ENCODE measurements at regions not wholly inside any gene's neighbourhood (a gene's known extent, or its start where the extent isn't known, plus 50 kb on each side); places are given as distances from the start of the nearest gene placed in this dataset.

DNA sequence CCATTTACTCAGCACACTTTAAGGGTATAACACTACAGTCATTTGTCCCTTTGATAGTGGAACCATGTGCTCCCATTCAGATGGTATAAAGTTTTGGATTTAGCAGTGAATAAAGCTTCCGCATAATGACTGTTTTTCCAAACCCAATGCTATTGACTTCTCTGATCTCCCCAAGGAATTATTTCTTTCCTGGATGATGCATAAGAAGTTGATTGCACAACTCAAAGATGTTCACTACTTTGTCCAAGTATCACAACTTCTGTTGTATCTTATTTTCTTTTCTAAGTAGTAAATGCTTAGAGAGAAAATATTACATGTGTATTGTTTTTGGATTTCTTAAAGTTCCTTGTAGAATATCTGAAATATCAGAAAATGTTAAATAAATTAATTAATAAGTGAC, 300.2 kb downstream of the GPM6A start:
- intact Hi-C loops (cut with DNase I): no loop called here
- no peak for DNase-seq

DNA sequence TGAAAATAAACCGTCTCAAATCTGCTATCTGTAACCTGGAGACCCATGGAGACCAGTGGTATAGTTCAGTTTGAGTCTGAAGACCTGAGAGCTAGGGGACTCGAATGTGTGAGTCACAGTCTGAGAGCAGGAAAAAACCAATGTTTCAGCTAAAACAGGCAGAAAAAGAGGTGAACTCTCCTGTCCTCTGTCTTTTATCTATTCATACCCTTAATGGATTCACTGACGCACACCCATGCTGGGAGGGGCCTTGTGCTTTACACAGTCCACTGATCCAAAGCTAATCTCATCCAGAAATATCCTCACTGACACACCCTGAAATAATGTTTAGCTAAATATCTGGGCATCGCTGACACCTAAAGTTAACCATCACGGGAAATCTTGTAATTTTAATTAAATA, 297.9 kb downstream of the GPM6A start:
- intact Hi-C loops (cut with DNase I): no loop called here
- no peak for DNase-seq

DNA sequence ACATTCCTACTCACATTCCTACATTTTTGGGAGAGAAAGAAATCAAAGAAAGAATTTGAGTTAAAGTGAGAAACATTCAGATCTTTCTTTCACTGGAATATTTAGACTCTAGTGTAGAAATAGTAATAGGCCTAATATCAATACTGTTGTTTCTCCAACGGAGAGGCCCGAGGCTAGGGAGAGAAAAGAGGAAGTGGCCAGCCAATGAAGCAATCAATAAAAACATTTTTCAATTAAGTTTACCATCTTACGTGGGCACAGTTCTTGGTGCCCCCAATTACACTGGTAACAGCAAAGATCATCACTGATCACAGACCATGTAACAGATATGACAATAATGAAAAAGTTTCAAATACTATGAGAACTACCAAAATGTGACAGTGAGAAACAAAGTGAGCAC, 281.4 kb downstream of the GPM6A start:
- intact Hi-C loops (cut with DNase I): no loop called here
- DNase-seq: no peak

DNA sequence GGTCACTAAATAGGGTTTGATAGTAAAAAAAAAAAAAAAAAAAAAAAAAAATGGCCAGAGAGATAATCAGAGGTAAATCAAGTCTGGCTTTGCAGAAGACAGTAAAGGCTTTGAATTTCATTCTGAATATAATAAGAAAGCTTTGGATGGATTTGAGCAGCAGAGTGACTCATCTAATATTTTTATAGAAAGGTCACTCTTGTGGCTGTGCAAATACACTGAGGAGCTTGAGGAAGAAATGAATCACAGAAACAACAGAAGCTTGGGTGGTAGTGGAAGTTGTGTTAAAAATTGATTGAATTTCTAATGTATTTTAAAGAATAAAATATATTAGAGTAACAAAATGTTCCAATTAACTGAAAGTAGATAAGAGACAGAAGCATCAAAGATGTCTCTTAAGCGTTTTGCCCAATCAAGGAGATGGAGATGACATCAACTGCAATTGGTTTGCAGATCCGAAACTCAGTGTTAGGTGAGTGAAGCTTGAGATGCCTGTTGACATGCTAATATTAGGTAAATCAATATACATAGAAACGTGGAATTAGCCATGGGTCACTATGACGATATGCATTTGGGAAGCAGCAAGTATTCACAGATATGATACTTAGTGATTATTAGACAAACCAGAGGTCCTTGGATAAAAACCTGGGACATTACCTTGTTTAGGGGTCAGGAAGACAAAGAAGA, 280.5 kb downstream of the GPM6A start:
- intact Hi-C loops (cut with DNase I): no loop called here
- DNase-seq: no peak

DNA sequence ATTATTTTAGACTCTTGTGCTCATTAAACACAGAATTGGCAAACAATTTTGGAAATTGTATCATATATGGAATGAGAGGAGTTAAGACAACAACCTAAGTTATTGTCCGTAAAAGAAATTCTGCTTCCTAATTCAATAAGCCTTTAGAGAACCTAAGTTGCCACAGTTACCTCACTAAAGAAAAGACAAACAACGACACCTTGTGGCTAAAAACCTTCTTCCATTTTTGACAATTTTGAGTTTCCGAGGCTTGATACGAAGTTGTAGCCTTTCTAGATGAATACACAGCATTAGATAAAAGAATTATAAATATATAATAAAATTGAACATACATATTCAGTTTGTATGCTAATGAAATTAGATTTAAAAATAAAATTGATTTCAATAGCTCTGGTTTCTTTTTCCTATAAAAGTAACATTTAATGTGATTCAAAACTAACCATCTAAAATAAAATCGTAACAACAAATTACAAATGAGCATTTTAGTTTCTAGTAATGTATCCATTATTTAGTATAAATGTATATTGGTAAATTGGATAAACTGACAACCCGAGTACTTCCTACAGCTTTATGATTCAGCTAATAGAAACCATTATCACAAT, 275.1 kb downstream of the GPM6A start:
- DNase-seq: no peak
- intact Hi-C loops (cut with DNase I): loop anchor here (1.0 to 2.0 kb wide), 2 partner anchors 772 to 1172 kb away; no protein-coding TSS in a partner anchor

DNA sequence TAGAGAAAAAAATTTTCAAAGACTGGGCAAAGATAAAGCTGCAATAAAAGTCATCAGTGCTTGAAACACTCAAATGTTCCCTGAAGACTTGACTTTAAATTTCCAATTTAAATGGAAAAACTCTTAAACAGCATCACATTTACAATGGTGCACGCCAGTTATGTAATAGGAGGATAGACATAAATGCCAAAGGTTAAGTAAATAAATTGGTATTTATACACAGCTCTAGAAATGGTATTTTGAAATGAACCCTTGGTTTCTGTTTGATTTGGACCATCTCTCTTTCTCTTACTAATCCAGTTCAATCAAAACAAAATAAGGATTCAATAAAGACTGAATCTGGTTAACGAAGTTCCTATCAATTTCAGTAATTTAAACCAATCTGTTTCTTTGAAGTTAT, 272.6 kb downstream of the GPM6A start:
- intact Hi-C loops (cut with DNase I): no loop called here
- no peak for DNase-seq

DNA sequence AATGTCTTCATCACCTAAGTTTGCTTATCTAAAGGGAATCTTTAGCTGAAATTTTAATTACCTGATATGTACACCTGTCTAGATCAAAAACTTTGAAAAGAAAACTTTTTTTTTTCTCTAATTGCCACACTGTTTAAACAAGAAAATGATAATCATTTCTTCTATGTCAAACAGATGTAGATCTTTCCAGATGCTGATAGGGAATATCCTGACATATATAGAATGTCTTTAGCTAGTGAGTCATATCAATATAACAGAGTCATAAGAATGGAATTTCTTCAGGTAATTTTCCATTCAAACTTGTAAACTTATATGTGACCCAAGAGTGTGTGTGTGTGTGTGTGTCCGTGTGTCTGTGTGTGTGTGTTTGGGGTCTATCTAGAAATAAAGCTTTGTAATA, 271.9 kb downstream of the GPM6A start:
- no peak for DNase-seq

DNA sequence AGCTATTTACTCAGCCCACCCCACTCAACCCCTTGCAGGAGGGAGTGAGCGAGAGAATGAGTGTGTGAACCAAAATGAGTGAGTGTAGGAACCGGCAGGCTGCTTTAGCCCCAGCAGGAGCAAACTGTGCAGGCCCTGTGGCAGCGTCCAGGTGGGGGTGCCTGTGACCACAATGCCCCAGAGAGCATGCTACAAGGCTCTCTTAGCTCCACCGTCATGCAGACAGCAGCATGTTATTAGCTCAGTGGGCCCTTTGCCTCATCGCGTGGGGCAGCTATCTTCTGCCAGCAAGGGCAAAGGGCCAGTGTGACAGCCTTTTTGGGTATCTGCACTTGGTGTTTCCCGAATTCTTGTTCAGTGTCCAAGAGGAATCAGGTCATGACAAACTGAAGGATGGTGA, 271.3 kb downstream of the GPM6A start:
- no peak for DNase-seq
- intact Hi-C loops (cut with DNase I): no loop called here

More for the DNA sequence above, 271.9 kb downstream of the GPM6A start:
- intact Hi-C loops (cut with DNase I): no loop called here

DNA sequence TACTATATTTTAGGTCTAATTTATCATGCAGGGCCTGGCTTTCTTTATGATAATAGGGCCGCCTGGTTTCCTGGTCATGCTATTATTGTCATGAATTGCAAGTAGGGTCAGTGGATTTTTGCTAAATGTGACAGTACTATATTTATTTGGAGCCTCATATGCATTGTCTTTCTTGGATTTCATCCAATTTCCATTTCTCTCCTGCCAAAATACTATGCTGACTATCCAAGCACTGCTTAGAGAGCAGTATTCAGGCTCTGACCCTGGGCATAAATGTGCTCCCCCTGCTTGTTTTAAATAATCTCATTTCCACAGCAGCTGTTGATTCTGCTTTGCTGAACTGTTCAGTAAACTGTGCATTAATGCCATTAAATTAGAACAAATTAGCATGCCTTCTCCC, 269.3 kb downstream of the GPM6A start:
- intact Hi-C loops (cut with DNase I): no loop called here
- no peak for DNase-seq

DNA sequence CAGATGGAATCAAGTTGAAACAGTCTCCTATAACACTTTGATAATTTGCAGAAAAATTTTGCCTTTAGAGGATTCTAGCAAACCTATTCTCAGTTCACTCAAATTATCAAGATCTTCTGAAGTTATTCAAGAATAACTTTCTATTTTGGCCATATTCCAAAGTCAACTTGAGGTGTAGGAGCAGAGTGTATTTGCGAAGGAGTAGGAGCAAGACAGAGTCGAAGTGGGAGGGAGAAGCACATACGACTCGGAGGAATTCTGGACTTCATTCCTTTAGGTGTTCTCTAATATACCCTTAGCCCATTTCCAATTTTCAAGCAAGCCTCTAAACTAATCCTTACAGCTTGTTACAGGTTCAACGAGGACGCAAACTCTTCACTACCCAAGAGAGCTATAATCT, 252.9 kb downstream of the GPM6A start:
- DNase-seq: no peak
- intact Hi-C loops (cut with DNase I): no loop called here

DNA sequence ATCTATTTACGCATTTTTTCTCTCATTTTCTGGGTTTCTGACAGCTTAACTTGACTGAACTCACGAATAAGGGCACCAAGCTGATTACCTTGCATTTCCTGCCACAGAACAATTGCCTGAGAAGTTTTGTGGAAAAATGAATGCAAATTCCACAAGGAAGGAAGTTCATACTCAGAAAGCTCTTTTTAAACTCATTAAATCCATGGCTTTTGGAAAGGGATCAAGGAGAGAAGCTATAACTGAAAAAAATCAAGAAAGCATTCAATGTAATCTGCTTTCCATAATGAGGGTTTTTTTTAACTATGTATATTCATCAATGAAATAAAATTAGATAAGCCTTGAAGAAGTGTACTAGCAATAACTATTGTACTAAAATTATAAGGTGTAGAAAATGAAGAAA, 252.5 kb downstream of the GPM6A start:
- intact Hi-C loops (cut with DNase I): no loop called here
- DNase-seq: no peak

DNA sequence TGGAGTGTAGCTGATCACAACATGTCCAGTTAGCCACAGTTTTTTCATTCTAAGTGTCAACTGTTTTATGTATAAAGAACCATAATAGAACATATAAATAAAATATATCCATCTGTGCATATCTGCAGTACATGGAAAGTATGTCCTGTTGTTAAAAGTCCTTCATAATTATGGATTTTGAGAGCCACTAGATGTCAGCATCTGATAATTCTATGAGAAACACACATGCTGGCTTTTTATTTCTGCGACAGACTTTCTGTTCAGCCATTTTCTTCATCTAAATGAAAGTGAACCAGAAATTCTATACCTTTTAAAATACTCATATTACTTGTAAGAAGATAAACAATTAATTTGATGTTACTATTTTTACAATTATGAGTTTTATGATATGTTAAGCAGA, 251.5 kb downstream of the GPM6A start:
- no peak for DNase-seq

DNA sequence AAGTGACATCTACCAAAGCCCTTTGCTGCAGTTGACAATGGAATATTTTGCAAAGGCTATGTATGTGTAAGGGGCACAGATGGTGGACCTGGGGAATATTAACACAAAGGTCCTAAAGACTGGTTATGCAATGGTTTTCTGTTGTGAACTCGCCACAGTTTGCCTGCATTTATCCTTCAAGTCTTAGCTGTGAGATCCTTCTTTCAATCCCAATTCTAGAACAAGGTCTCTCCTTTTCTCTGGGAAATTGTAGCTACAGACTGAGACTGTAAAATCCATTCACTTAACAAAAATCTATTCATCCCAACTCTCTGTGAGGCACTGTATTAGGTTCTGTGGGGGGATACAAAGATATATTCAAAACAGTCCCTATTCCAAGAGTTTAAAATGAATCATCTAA, 250.4 kb downstream of the GPM6A start:
- no peak for DNase-seq
- intact Hi-C loops (cut with DNase I): loop anchor here (2.0 kb wide), 1 partner anchor 331 kb away; no protein-coding TSS in a partner anchor

More for the DNA sequence above, 251.5 kb downstream of the GPM6A start:
- intact Hi-C loops (cut with DNase I): loop anchor here (2.0 kb wide), 1 partner anchor 332 kb away; no protein-coding TSS in a partner anchor

DNA sequence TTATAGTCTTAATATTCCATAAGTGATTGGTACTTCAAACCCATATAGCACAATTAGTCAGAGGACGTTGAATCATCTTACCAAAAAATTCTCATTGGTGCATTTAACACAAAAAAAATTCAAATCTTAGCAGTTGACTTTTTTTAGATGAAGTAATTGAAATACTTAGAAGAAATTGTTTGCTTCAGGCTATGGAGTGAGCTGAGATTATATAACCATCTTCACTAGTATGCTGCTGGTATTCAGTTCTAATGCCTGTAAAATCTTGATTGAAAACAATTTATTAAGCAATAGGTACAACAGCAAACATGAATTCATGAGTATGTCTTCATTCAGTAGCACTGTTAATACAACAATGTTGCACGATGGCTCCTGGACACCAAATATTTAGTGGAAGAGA, 250.0 kb downstream of the GPM6A start:
- no peak for DNase-seq
- intact Hi-C loops (cut with DNase I): no loop called here

DNA sequence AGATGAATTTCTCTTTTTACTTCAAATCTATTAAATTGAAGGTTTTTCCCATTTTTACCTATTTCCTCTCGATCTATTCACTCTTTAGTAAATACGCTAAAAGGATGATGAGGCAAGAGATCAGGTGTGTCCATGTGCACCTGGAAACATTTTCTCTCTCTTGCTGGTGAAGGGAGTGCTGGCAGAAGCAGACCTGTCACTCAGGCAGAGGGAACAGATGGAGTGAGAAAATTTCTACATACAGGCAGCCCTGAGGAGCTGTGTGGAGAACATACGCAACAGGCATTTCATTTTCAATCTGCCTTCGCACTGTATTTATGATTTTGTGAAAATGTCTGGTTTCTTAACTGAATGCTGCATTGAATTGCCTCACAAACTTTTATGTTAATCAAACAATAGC, 249.5 kb downstream of the GPM6A start:
- DNase-seq: peak in 5 of 10 donors; percentile 7 to 64 (median 22)
- intact Hi-C loops (cut with DNase I): no loop called here
